WERI-Rb-1 (cell line): ENCODE measurements at regions not wholly inside any gene's neighbourhood (a gene's known extent, or its start where the extent isn't known, plus 50 kb on each side); places are given as distances from the start of the nearest gene placed in this dataset.
"Not testable (repeated sequence)": the region's sequence is repeated elsewhere in the genome, so short reads cannot be mapped to it uniquely, and the experiment has no call there.

Source experiments
- DNase-seq: peaks from one replicate; pipeline ENCODE4 v3.0.0-alpha.2; 2020
- H3K27ac ChIP-seq: fragments of 250-450 bp; sonication (Bioruptor Pico); 2 replicates; pipeline ENCODE4 v1.5.1; 2020; ENCODE audit warnings: mild to moderate bottlenecking, moderate library complexity
- H3K27me3 ChIP-seq: fragments of 250-450 bp; sonication (Bioruptor Pico); 2 replicates; pipeline ENCODE4 v1.5.1; 2021; ENCODE audit warnings: mild to moderate bottlenecking, low read depth, moderate library complexity; ENCODE audit not compliant: insufficient read depth, severe bottlenecking
- H3K36me3 ChIP-seq: fragments of 250-450 bp; sonication (Bioruptor Pico); 2 replicates; pipeline ENCODE4 v1.5.1; 2020; ENCODE audit warnings: mild to moderate bottlenecking, moderate library complexity
- H3K4me3 ChIP-seq: 2 replicates; pipeline ENCODE4 v1.5.1; 2011; ENCODE audit warnings: low read depth, mild to moderate bottlenecking, control low read depth, low read length
- H3K9me3 ChIP-seq: fragments of 250-450 bp; sonication (Bioruptor Pico); 2 replicates; pipeline ENCODE4 v1.5.1; 2021; ENCODE audit warnings: mild to moderate bottlenecking, moderate library complexity; ENCODE audit not compliant: severe bottlenecking
- TF ChIP-seq, protein P1 (sequence below): IDR thresholded peaks from 2 replicates; pipeline ENCODE4 v1.5.1; 2011; ENCODE audit warnings: low read depth, mild to moderate bottlenecking, control low read depth, inconsistent platforms, low read length

DNA sequence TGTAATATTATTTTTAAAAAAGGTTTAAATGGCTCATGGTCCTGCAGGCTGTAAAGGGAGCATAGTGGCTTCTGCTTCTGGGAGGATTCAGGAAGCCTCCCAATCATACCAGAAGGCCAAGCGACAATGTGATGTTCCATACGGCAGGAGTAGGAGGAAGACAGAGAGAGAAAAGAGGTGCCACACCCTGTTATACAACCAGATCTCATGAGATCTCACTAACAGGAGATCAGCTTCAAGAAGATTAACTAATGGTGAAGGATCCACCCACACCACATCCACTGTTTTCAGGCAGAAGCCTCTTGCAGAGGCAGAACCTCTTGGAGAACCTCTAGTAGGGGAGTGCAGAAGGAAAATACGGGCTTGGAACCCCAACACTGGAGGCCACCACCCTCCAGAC lies 103.9 kb upstream of the TEKT4 start:
- no peak overlapping the region for H3K4me3 ChIP-seq
- no peaks in the 10 kb centered on the region for H3K27me3 ChIP-seq
- DNase-seq: no peak
- TF ChIP-seq, protein P1, sequence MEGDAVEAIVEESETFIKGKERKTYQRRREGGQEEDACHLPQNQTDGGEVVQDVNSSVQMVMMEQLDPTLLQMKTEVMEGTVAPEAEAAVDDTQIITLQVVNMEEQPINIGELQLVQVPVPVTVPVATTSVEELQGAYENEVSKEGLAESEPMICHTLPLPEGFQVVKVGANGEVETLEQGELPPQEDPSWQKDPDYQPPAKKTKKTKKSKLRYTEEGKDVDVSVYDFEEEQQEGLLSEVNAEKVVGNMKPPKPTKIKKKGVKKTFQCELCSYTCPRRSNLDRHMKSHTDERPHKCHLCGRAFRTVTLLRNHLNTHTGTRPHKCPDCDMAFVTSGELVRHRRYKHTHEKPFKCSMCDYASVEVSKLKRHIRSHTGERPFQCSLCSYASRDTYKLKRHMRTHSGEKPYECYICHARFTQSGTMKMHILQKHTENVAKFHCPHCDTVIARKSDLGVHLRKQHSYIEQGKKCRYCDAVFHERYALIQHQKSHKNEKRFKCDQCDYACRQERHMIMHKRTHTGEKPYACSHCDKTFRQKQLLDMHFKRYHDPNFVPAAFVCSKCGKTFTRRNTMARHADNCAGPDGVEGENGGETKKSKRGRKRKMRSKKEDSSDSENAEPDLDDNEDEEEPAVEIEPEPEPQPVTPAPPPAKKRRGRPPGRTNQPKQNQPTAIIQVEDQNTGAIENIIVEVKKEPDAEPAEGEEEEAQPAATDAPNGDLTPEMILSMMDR: no peak
- no peaks in the 10 kb centered on the region for H3K9me3 ChIP-seq
- no peaks in the 10 kb centered on the region for H3K36me3 ChIP-seq
- no peak overlapping the region for H3K27ac ChIP-seq

DNA sequence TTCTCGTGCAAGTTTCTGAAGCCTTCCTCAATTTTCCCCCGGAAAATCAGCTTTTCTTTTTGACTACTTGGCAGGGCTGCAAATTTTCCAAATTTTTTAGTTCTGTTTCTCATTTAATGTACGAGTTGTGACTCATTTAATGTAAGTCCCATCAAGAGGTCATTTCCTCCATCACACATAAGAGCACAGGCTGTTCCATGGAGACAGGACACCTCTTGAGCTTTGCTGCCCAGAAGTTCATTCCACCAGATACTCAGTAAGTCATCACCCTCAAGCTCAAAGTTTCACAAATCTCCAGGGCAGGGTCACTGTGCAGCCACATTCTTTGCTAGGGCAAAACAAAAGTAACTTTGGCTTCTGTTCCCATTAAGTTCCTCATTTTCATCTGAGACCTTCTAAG lies 101.5 kb upstream of the TEKT4 start:
- Histone ChIP-seq H3K27me3 (no peaks in the 10 kb centered on the region), H3K9me3 (no peaks in the 10 kb centered on the region), H3K4me3 (no peak overlapping the region), H3K36me3 (no peaks in the 10 kb centered on the region), H3K27ac (no peak overlapping the region)
- TF ChIP-seq, protein P1: no peak
- DNase-seq: no peak

DNA sequence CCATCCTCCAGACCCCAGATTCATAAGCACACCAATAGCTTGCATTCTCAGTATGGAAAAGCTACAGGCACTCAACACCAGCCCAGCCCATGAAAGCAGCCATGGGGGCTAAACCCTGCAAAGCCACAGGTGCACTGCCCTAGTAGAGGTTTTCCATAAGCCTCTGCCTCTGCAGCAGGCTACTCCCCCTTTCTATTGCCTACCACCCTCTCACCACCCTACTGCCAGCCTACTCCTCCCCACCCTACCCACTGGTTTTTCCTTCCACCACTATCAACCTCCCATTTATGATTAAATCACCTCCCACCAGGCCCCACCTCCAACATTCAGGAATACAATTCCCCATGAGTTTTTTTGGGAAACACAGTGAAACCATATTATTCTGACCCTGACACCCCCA lies 96.4 kb upstream of the TEKT4 start:
- Histone ChIP-seq H3K27ac (no peak overlapping the region), H3K9me3 (no peaks in the 10 kb centered on the region), H3K27me3 (peaks cover 5% of the 10 kb centered on the region), H3K36me3 (no peaks in the 10 kb centered on the region), H3K4me3 (no peak overlapping the region)
- TF ChIP-seq, protein P1: no peak
- no peak for DNase-seq

DNA sequence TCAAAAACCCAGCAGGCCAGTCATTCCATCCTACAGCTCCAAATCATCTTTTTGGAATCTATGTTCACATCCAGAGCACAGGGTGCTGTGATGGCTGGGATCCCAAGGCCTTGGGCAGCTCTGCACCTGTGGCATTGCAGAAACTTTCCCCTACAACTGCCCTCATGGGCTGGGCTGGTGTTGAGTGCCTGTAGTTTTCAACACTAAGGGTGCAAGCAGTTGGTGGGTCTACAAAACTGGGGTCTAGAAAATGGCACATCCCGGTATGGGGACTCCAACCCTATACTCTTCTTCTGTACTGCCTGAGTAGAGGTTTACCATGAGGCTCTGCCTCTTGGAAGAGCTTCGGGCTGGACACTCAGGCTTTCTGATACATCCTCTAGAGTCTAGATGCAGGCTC lies 95.2 kb upstream of the TEKT4 start:
- Histone ChIP-seq H3K36me3 (no peaks in the 10 kb centered on the region), H3K4me3 (no peak overlapping the region), H3K9me3 (no peaks in the 10 kb centered on the region), H3K27ac (no peak overlapping the region), H3K27me3 (peaks cover 5% of the 10 kb centered on the region)
- TF ChIP-seq, protein P1: no peak
- DNase-seq: no peak

DNA sequence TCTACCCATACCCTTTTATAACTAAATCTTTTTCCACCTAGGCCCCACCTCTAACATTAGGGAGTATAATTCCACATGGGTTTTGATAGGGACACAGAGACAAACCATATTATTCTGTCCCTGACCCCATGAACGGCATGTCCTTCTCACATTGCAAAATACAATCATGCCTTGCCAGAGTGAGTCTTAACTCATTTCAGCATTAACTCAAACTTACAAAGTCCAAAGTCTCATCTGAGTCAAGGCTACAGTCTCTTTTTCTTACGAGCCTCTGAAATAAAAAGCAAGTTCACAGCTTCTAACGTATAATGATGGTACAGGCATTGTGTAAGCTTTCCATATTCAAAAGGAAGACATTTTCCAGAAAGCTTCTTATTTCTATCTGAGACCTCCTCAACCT lies 86.1 kb upstream of the TEKT4 start:
- not testable (repeated sequence) for H3K4me3 ChIP-seq, H3K27me3 ChIP-seq, DNase-seq, H3K27ac ChIP-seq, H3K36me3 ChIP-seq, H3K9me3 ChIP-seq

DNA sequence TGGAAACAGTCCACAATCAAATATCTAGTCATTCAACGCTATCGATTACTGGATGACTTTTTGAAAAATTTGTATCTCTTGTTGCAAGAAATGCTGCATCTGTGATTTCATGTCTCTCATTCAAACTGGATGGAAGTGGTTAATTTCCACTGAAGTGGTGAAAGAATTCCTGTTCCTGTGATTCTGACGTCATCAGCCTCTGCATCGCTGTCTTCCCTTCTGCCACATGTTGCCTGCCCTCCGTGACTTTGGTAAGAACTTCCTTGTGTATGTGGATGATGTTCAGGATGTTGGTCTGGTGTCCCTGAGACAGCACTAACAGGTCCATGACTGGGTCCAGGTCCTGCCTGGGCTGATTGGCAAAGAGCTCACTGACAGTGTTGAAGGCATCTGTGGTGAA lies 84.8 kb upstream of the TEKT4 start:
- not testable (repeated sequence) for H3K27ac ChIP-seq, H3K36me3 ChIP-seq, H3K9me3 ChIP-seq, H3K4me3 ChIP-seq, DNase-seq, H3K27me3 ChIP-seq

DNA sequence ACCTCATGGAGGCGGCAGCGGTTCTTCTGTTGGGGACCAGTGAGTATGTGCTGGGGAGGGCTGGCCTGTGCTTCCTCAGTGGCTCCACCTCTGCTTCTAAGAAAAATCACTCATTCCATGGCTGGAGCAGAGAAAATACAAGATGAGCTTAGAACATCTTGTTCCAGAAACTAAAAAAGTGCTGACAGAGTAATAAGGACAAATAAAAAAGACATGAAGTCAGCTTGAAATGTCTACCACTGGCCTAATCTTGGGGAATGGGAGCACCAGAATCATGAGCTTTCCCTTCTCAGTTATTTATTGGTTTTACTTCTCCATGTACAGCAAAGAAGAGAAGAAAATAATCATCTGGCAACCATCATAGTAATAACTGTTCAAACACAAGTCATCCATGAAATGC lies 81.1 kb upstream of the TEKT4 start:
- H3K36me3 ChIP-seq, DNase-seq, H3K4me3 ChIP-seq, H3K27me3 ChIP-seq, H3K9me3 ChIP-seq, H3K27ac ChIP-seq: not testable (repeated sequence)

DNA sequence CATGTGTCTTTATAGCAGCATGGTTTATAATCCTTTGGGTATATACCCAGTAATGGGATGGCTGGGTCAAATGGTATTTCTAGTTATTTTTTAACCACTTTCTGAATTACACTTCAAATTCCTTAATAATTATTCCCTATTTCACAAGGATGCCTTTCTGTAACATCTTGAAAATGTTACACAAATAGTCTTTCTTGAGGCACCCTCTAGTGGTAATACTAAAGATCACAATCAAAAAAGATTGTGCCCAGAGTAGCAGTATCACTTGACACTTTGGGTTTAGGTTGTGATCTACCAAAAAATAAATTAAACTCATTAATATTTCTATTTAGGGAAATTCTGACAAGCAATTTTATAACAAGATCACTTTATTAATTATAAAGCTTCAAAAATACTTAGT lies 74.0 kb upstream of the TEKT4 start:
- not testable (repeated sequence) for H3K9me3 ChIP-seq, DNase-seq, H3K36me3 ChIP-seq, H3K4me3 ChIP-seq, H3K27me3 ChIP-seq, H3K27ac ChIP-seq
